HG03135 (cell line): ENCODE measurements at regions not wholly inside any gene's neighbourhood (a gene's known extent, or its start where the extent isn't known, plus 50 kb on each side); places are given as distances from the start of the nearest gene placed in this dataset.

ENCODE experiments used
- ATAC-seq: cut with Tn5 transposase; IDR thresholded peaks from one replicate; pipeline ENCODE4 v1.9.1; 2021; ENCODE audit warnings: mild to moderate bottlenecking, moderate library complexity; ENCODE audit not compliant: unreplicated experiment

GRCh38 chr5:4422247-4422646 is 717.9 kb upstream of the ADAMTS16 start:
- no peak for ATAC-seq

- ATAC-seq: no peak
Observed at GRCh38 chr5:4424895-4425294, 715.2 kb upstream of the ADAMTS16 start.

- no peak for ATAC-seq
Observed at GRCh38 chr5:4440536-4440935, 699.6 kb upstream of the ADAMTS16 start.

GRCh38 chr5:4442221-4442620 is 697.9 kb upstream of the ADAMTS16 start:
- no peak for ATAC-seq

- no peak for ATAC-seq
Observed at GRCh38 chr5:4447657-4448056, 692.5 kb upstream of the ADAMTS16 start.

- no peak for ATAC-seq
Observed at GRCh38 chr5:4453655-4454054, 686.5 kb upstream of the ADAMTS16 start.

- no peak for ATAC-seq
Observed at GRCh38 chr5:4479426-4479825, 660.7 kb upstream of the ADAMTS16 start.

GRCh38 chr5:4480528-4481349 is 659.4 kb upstream of the ADAMTS16 start:
- ATAC-seq: no peak

- no peak for ATAC-seq
Observed at GRCh38 chr5:4487581-4487980, 652.5 kb upstream of the ADAMTS16 start.

GRCh38 chr5:4511996-4512656 is 628.0 kb upstream of the ADAMTS16 start:
- no peak for ATAC-seq

- no peak for ATAC-seq
Observed at GRCh38 chr5:4513381-4513780, 626.7 kb upstream of the ADAMTS16 start.

GRCh38 chr5:4514067-4514648 is 626.0 kb upstream of the ADAMTS16 start:
- no peak for ATAC-seq

- ATAC-seq: no peak
Observed at GRCh38 chr5:4518903-4519672, 621.0 kb upstream of the ADAMTS16 start.

GRCh38 chr5:4520559-4520958 is 619.6 kb upstream of the ADAMTS16 start:
- ATAC-seq: no peak

- no peak for ATAC-seq
Observed at GRCh38 chr5:4523038-4523437, 617.1 kb upstream of the ADAMTS16 start.

GRCh38 chr5:4531756-4532704 is 608.1 kb upstream of the ADAMTS16 start:
- ATAC-seq: no peak

GRCh38 chr5:4532705-4533080 is 607.4 kb upstream of the ADAMTS16 start:
- no peak for ATAC-seq

- ATAC-seq: no peak
Observed at GRCh38 chr5:4533457-4534105, 606.5 kb upstream of the ADAMTS16 start.

GRCh38 chr5:4537489-4537888 is 602.6 kb upstream of the ADAMTS16 start:
- no peak for ATAC-seq
